GM21423 (cell line): ENCODE measurements at regions not wholly inside any gene's neighbourhood (a gene's known extent, or its start where the extent isn't known, plus 50 kb on each side); places are given as distances from the start of the nearest gene placed in this dataset.
"Not testable (repeated sequence)": the region's sequence is repeated elsewhere in the genome, so short reads cannot be mapped to it uniquely, and the experiment has no call there.

ENCODE experiments used
- ATAC-seq: cut with Tn5 transposase; IDR thresholded peaks from one replicate; pipeline ENCODE4 v1.9.1; 2021; ENCODE audit warnings: mild to moderate bottlenecking, moderate library complexity; ENCODE audit not compliant: unreplicated experiment

DNA sequence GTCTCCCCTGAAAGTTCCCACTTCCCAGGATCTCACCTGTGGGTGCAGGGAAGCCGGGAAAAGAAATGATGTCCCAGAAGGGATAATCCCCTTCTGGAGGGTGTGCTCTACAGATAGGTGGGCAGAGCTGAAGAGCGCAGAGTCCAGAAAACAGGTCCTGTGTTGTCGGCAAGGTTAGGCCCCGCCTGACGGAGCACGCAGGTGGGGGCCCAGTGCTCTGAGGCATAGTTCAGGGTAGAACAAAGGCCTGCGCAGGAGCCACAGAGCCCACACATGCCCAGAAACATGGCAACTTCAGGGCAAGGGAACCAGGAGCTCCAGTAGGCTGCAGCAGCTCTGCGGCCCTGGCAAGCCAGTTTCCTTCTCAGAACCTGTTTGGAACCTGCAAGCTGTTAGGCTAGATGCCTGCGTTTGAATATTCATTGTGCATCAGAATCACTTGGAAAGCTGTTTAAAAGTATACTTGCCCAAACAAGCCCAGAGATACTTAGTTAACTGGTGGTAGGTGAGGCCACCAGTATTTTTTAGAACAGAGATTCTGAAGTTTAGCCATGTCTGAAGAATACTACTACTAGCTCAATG is 386.6 kb downstream of the BUD13 start:
- no peak for ATAC-seq

DNA sequence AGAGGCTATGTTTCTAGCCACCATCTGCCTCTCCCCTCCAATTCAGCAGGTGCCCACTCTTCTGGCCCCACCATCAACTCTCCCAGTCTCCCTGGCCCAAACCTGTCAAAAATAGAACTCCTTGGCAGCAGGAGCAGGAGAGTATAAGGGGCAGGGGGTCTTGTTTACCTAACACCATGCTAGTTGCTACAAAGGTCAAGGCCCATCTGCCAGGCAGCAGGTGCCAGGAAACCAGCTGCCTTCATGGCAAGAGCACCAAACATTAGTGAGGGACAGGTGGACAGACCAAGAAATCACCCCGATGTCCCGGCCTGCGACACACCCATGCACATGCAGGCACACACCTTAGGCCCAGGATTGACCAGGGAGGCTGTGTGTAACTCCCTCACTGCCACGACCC is 387.9 kb downstream of the BUD13 start:
- no peak for ATAC-seq

GRCh38 chr11:116384407-116384806 is 388.4 kb downstream of the BUD13 start:
- no peak for ATAC-seq

GRCh38 chr11:116379185-116379828 is 393.5 kb downstream of the BUD13 start:
- no peak for ATAC-seq

DNA sequence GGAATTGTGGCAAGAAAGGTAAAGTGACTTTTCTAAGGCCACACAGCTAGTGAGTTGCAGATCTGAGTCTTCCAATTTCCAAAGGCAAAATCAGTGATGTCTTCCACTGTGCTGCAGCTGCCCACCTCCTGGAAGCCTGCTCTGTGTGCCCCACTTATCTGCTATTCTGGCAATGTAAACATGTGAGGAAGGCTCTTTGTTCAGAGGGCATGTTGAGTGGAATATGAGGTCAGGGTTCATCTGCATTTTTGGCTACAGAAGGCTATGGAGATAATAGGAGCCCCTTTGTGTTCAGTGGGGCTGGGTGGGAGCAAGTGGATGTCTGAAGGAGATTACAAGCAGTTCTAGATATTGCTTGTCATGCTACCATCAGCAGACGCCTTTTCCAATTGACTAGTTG is 396.2 kb downstream of the BUD13 start:
- no peak for ATAC-seq

DNA sequence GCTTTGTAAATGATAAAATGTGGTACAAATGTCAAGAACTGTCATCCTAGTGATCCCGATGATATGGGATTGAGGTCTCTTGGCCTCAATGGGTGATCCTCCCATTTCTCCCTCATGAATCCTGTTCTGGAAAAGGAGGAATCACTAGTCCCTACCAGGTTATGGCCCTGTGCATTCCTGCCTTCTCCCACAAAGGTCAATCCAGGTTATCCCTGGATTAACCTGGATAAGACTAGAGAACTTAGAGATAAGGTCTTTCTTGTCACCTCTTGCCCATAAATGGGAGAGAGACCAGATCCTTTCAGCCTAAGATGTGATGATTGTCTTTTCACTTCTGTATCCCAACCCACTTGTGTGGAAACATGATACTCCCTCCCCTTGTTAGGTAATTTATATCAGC is 396.7 kb downstream of the BUD13 start:
- ATAC-seq: no peak

GRCh38 chr11:116375221-116375620 is 397.6 kb downstream of the BUD13 start:
- no peak for ATAC-seq

DNA sequence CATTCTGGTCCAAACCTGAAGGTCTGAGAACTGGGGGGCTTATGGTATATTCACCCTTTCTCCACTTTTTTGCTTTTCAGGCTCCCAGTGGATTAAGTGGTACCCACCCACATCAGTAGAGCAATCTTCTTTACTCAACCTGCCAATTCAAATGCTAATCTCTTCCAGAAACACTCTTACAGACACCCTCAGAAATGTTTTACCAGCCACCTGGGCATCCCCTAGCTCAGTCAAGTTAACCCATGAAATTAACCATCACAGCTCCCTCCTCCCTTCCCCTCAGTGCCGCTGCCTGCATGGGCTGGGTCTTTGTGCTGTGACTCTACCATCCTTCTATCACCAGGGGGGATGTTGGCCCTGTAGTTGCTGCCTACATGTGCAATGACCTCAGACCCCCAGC is 398.7 kb downstream of the BUD13 start:
- no peak for ATAC-seq

DNA sequence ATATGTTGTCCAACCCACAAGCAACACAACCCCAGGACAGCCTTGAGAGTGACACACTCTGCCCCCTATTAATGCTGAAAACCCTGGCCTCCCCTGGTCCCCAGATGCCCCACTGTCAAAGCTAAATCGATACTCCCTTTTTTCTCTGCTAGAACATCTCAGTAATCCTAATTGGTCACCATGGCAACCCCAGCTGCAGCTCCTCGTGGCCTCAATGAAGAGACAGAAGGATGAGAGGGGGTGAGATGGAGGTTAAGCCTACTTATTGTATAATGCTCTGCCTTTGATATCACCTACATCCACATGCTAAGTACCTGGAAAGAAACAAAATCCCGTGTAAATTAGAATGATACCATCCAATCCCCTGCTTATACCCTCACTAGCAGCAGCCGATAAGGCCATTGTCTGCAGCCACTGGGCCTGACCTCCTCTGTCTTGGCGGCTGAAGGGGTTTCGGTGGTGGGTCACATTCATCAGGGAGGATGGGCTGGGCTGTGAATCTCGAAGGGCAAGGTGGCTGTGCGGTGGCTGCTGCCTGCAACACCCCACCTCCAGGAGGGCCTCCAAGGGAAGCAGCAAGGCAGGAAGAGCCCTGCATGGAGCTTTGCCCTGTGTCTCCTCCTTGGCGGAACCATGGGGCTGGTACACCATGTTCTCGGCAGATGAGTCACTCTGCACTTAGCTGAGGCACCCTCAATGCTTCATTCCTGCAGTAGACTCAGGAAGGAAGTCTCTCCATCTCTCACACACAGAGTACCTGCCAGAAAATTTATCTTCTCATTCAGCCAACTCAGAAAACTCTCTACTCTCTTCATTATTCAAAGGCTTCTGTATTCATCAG is 399.5 kb downstream of the BUD13 start:
- ATAC-seq: no peak

- no peak for ATAC-seq
These were observed 401.6 kb downstream of the BUD13 start for GRCh38 chr11:116371146-116371545.

- ATAC-seq: no peak
These were observed 404.0 kb downstream of the BUD13 start for GRCh38 chr11:116368784-116369183.

DNA sequence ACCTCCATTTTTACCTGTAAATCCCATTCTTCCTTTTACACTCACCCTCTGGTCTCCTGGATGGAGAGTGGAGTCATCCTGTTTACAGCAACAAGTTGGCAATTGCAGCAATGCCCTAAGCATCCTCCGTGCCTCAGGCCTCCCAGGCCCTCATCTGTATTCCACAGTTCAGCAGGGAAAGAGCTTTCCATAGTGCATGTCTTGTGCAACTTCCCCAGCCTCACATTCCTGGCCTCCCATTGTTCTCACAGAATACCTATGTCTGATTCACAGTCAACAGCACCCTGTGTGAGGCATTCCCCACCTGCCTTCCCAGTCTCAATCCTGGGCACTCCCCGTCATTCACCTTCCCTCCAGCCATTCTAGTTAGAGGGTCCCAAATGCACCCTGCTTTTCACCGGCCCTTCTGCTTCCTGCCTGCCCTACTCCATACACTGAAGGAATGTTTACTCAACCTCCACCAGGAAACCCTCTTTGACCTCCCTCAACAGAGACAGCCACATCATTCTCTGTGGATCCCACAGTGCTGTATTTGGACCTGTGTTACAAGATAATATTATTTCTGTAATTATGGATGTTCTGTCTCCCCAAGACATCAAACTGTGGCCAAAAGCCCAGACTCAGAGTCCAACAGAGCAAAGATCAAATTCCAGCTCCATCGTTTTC is 405.7 kb downstream of the BUD13 start:
- ATAC-seq: no peak

- ATAC-seq: no peak
These were observed 406.3 kb downstream of the BUD13 start for GRCh38 chr11:116366451-116366850.

DNA sequence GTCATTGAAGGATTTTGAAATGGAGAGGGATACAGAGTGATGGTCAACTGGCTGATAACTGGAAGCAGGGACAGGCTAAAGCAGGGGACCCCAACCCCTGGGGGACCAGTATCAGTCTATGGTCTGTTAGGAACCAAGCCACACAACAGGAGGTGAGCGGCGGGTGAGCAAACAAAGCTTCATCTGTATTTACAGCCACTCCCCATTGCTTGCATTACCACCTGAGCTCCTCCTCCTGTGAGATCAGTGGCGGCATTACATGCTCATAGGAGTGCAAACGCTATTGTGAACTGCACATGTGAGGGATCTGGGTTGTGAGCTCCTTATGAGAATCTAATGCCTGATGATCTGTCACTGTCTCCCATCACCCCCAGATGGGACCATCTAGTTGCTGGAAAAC is 407.9 kb downstream of the BUD13 start:
- not testable (repeated sequence) for ATAC-seq

- ATAC-seq: no peak
These were observed 408.4 kb downstream of the BUD13 start for GRCh38 chr11:116364348-116364747.

GRCh38 chr11:116360221-116360941 is 412.4 kb downstream of the BUD13 start:
- no peak for ATAC-seq

DNA sequence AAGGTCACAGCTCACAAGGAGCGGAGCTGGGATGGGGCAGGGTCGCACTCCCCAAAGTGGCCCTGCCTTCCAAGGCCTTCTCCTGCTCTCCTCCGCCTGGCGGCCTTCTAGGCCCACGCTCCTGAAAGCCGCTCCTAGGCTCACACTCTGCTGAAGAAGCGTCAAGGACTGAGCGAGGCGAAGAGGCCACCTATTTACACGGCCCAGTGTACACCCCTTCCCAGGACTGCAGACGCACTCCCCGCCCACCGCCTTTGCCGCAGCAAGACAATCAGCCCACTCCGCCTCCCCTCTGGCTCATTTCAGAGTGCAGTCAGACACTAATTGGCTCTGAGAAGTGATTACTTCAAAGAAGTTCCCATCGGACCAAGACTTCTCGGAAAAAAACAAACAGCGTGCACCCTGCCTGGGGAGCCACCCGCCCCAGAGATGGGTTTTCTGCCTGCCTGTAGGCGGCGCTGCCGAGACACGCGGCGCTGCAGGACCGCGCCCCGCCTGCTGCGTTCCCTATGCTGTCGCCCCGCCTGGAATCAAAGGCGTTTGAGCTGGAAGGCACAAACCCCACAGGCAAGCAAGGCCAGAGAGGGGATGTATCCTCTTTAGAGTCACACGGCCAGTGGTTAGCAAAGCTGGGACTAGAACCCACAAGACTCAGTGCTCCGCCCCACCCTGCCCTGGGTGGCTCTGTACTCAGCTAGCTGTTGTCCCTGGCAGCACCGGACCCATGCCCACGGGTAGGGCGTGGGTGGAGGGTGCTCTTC is 414.8 kb downstream of the BUD13 start:
- ATAC-seq: no peak

DNA sequence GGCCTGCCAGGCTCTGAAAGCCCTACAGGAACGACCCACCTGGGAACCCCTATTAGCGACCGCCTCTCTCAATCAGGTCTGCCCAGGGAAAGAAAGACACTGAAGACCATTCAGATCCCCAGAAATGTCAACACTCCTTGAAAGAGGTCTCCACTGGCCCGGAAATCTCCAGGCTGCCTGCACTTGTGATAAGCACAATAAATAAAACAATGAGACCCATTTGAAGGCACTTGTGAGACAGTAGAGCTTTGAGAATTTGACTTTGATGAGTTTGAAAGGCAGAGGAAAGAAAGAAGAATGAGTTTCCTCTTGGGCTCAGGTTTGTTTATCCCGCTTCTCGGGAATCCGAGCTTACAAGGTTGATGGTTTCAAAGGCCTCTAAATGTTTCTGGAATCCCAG is 416.3 kb downstream of the BUD13 start:
- no peak for ATAC-seq

DNA sequence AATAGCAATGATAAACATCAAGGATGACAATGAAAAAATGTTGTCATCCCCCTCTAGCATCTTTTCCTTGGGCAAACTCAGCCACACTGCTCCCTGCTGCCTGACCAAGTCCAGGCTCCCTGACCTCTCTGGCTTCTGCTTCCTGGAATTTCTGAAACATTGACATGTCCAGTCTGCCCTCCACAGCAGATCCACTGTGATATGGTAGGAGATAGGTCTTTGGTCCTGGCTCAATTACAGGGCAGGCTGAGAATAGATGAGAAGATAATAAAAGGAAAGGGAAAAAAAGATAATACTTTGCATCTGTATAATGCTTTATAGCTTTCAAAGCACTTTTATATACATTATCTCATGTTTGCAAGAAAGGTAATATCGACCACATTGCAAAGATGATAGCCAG is 417.7 kb downstream of the BUD13 start:
- ATAC-seq: no peak

- no peak for ATAC-seq
These were observed 419.2 kb downstream of the BUD13 start for GRCh38 chr11:116353589-116353988.
